MCF 10A (cell line): ENCODE measurements at regions not wholly inside any gene's neighbourhood (a gene's known extent, or its start where the extent isn't known, plus 50 kb on each side); places are given as distances from the start of the nearest gene placed in this dataset.

Source experiments
- BruUV-seq: library from RNA; stranded (reverse); fragments of 400-500 nt; replicated peaks from 2 replicates; lab custom pipeline; 2021; lab: Mats Ljungman, UMichigan
- CTCF ChIA-PET: fragments of 300-600 bp; sonication (Branson Sonifier 250); formaldehyde crosslinking; extraction: SDS; loops from one replicate; lab custom pipeline; 2021; ENCODE audit warnings: antibody characterized with exemption, inconsistent platforms; lab: Yijun Ruan, JAX
- POLR2A ChIA-PET: fragments of 300-600, 350-650 bp; sonication (Branson Sonifier 250); formaldehyde crosslinking; extraction: SDS; loops from one replicate; lab custom pipeline; 2020; ENCODE audit warnings: antibody characterized with exemption, inconsistent platforms; lab: Yijun Ruan, JAX
- DNase-seq: peaks from one replicate; pipeline ENCODE4 v3.0.0-alpha.2; 2018; ENCODE audit not compliant: unreplicated experiment
- H3K27ac Mint-ChIP-seq: one replicate; pipeline ENCODE4 v1.8.0; 2022; ENCODE audit warnings: mild to moderate bottlenecking, low read depth, mixed read lengths; ENCODE audit not compliant: unreplicated experiment
- H3K27me3 Mint-ChIP-seq: one replicate; pipeline ENCODE4 v1.8.0; 2022; ENCODE audit warnings: mixed read lengths; ENCODE audit not compliant: insufficient read depth, unreplicated experiment
- H3K36me3 Mint-ChIP-seq: one replicate; pipeline ENCODE4 v1.8.0; 2022; ENCODE audit warnings: mild to moderate bottlenecking, moderate library complexity, mixed read lengths; ENCODE audit not compliant: insufficient read depth, unreplicated experiment
- H3K4me1 Mint-ChIP-seq: one replicate; pipeline ENCODE4 v1.8.0; 2022; ENCODE audit warnings: mixed read lengths; ENCODE audit not compliant: insufficient read depth, unreplicated experiment
- H3K4me3 Mint-ChIP-seq: one replicate; pipeline ENCODE4 v1.8.0; 2022; ENCODE audit warnings: mild to moderate bottlenecking, moderate library complexity, mixed read lengths; ENCODE audit not compliant: unreplicated experiment
- H3K9me3 Mint-ChIP-seq: one replicate; pipeline ENCODE4 v1.8.0; 2022; ENCODE audit warnings: mixed read lengths; ENCODE audit not compliant: unreplicated experiment
- intact Hi-C: fragments of 100-400 bp; cut with micrococcal nuclease; formaldehyde crosslinking; loops from 2 replicates; pipeline ENCODE4 v1.14.1; 2022
- TF ChIP-seq, protein P1 (sequence below): fragments of 200-600 bp; IDR thresholded peaks from one replicate; pipeline ENCODE4 v1.8.0; 2022; ENCODE audit warnings: antibody characterized with exemption, mild to moderate bottlenecking; ENCODE audit not compliant: unreplicated experiment

DNA sequence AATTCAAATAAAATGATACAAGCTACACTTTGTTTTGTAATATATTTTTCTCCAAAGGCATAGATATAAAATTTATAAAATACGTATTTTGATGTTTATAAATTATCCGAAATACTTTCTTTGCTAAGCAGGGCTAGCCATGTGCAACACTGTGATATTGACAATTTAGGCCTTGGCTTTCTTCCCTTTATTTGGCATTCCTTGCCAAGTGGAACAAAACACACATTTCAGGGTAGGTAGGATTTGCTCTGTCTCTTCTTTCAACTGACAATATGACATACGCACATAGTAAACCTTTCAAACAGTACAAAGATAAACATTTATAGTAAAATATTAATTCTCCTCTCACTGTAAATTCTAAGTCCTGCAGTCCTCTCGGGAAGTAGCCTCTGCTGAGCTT, 103.3 kb upstream of the POT1 start:
- no TSS peak for BruUV-seq
- TF ChIP-seq, protein P1, sequence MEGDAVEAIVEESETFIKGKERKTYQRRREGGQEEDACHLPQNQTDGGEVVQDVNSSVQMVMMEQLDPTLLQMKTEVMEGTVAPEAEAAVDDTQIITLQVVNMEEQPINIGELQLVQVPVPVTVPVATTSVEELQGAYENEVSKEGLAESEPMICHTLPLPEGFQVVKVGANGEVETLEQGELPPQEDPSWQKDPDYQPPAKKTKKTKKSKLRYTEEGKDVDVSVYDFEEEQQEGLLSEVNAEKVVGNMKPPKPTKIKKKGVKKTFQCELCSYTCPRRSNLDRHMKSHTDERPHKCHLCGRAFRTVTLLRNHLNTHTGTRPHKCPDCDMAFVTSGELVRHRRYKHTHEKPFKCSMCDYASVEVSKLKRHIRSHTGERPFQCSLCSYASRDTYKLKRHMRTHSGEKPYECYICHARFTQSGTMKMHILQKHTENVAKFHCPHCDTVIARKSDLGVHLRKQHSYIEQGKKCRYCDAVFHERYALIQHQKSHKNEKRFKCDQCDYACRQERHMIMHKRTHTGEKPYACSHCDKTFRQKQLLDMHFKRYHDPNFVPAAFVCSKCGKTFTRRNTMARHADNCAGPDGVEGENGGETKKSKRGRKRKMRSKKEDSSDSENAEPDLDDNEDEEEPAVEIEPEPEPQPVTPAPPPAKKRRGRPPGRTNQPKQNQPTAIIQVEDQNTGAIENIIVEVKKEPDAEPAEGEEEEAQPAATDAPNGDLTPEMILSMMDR, result no peak
- H3K9me3 Mint-ChIP-seq, result no peaks in the 10 kb centered on the region
- no peaks in the 10 kb centered on the region for H3K27me3 Mint-ChIP-seq
- no peaks in the 10 kb centered on the region for H3K4me1 Mint-ChIP-seq
- POLR2A ChIA-PET, result no interaction called here
- H3K27ac Mint-ChIP-seq, result no peak overlapping the region
- intact Hi-C loops, result no loop called here
- no peak for DNase-seq
- no peaks in the 10 kb centered on the region for H3K36me3 Mint-ChIP-seq
- CTCF ChIA-PET, result interaction anchor here (0.5 to 1.2 kb wide), 2 partner anchors 748 to 1770 kb away, joined by 3 read pairs; no protein-coding TSS in a partner anchor
- no peak overlapping the region for H3K4me3 Mint-ChIP-seq

DNA sequence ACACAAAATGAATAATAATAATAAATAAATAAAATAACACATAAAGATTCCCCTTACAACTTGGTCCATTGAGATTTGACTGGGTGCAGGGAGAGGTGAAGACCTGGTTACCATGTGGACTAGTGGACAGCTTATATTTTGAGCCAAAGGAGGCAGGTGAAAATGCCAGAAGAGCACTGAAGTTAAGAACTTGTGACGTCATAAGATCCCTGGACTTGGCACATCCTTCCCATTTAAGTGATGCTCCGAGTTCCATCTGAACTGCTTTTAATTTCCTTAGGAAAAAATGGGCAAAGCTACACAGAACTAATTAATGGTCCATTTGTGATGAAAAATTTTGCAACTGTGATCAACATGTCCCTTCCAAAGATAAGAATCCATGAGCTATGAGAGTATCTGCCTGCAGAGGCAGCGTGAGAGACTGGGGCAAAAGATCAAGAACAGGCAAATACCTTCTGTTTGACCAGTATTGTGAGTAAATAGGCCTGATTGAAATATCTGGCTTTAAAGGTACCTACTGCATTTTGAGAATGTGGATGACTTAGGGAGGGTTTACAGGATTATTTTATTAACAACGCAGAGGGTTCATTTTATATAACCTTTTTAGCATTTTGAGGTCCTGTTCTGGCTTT, 101.2 kb upstream of the POT1 start:
- Mint-ChIP-seq H3K27me3 (no peaks in the 10 kb centered on the region), H3K27ac (no peak overlapping the region), H3K9me3 (no peaks in the 10 kb centered on the region), H3K4me1 (no peaks in the 10 kb centered on the region), H3K4me3 (no peak overlapping the region), H3K36me3 (no peaks in the 10 kb centered on the region)
- ChIA-PET POLR2A (no interaction called here), CTCF (interaction anchor here (0.5 kb wide), 1 partner anchor 357 kb away, joined by 3 read pairs; no protein-coding TSS in a partner anchor)
- TF ChIP-seq, protein P1, result no peak
- DNase-seq, result no peak
- BruUV-seq, result no TSS peak
- intact Hi-C loops, result no loop called here

DNA sequence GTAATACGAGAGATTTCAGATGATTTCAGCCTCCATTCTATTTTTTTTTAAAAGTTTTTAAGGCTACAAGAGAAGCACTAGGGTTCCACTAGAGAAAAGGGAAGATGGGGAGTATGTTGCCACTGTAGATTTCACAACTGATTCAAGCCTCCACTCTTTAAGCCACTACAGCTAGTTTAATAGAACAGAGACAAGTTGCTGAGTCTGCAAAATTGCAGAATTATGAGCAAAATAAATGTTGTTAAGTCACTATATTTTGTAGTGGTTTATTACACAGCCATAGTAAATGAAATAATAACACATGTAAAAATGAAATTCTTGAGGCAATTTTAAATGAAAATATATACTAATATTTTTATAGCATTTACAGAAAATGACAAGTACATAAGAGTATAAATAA, 96.0 kb upstream of the POT1 start:
- Mint-ChIP-seq H3K4me3 (no peak overlapping the region), H3K27me3 (no peaks in the 10 kb centered on the region), H3K4me1 (no peaks in the 10 kb centered on the region), H3K9me3 (peaks cover 9% of the 10 kb centered on the region), H3K27ac (no peak overlapping the region), H3K36me3 (peaks cover 3% of the 10 kb centered on the region)
- no peak for DNase-seq
- intact Hi-C loops, result no loop called here
- ChIA-PET POLR2A (no interaction called here), CTCF (no interaction called here)
- no TSS peak for BruUV-seq
- TF ChIP-seq, protein P1, result no peak

DNA sequence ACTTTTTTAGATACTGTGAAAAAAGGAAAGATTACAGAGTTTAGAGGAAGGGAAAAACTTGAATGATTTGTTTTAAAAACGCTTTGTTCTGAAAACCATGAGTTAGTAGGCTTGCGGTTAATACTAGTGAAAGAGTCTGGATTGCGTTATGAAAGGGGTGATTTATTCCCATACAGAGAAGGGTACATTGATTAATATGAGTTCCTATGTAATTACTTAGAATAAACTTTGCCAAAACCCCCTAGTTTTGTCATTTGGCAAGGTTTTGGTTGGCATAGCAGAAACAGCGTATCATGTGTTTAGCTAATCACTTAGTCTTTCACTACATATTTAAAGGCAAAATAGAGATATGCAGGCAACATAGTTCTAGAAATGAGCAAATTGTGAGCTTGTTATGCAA, 91.2 kb upstream of the POT1 start:
- Mint-ChIP-seq H3K9me3 (peaks cover 9% of the 10 kb centered on the region), H3K27me3 (no peaks in the 10 kb centered on the region), H3K36me3 (peaks cover 7% of the 10 kb centered on the region), H3K27ac (no peak overlapping the region), H3K4me1 (peaks cover 6% of the 10 kb centered on the region), H3K4me3 (no peak overlapping the region)
- no TSS peak for BruUV-seq
- ChIA-PET CTCF (no interaction called here), POLR2A (no interaction called here)
- DNase-seq, result no peak
- intact Hi-C loops, result no loop called here
- TF ChIP-seq, protein P1, result no peak
